Astrocyte of the hippocampus (primary cell): ENCODE measurements at regions not wholly inside any gene's neighbourhood (a gene's known extent, or its start where the extent isn't known, plus 50 kb on each side); places are given as distances from the start of the nearest gene placed in this dataset.

Source experiments
- DNase-seq: peaks from one replicate; pipeline ENCODE4 v3.0.0; 2011; ENCODE audit warnings: low read depth, low spot score

DNA sequence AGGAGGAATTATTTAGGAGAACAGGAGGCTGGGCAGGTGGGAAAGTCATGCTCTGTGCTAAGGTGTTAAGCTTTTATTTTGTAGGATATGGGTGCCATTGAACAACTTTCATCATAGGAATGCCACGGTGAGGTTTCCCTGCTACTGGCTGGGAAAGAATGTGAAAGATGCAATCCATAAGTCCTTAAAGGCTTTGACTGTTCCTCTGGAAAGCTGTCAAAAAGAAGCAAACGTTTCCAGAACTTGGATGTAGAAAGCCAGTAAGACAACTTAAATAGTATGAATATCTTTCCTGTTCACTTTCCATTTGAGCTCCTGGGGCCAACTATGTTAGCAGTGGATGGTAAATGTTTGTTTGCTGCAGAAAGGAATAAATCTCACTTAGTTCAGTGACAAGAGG, 574.4 kb downstream of the RNF144B start:
- no peak for DNase-seq

- no peak for DNase-seq
Observed at GRCh38 chr6:18962361-18962905, 575.3 kb downstream of the RNF144B start.

DNA sequence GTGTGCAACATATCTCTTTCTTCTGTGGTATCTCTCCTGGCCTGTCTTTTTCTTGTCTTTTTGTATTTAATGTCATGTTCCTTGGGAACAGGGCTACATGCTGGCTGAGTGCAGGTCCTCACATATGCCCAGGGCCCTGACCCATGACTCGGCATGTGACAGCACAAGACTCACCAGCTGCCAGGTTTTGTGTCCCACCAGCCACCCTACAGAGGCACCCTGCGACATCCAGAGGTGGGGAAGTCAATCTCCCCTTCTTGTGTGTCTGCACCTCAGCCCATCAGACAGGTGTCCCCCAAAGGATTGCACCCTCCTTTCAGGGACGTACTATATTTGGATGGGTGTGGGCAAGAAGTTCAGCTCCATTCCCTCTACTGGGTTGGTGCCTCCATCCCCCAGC, 576.3 kb downstream of the RNF144B start:
- DNase-seq, result no peak

GRCh38 chr6:18973251-18973650, 586.1 kb downstream of the RNF144B start:
- DNase-seq, result peak; percentile 28

GRCh38 chr6:18976091-18976490, 588.9 kb downstream of the RNF144B start:
- DNase-seq, result no peak

DNA sequence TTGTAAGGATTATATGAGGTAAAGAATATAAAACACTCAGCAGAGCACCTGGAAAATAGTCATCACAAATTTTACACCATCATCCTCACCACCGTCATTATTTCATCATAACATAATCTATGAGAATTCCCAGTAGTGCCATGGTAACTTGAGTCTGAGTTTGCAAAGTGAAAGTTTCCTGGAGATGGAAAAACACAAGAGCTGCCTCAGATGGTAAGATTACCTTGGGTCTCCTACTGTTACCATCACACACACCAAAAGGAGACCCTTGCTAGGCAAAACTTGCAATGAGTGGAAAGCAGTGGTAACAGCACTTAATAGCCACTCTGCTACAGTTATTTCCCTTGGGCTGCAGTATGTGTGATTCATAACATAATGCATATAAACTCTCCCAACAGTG, 589.8 kb downstream of the RNF144B start:
- DNase-seq, result no peak

- peak; percentile 85 for DNase-seq
Observed at GRCh38 chr6:18978337-18979128, 591.4 kb downstream of the RNF144B start.

DNA sequence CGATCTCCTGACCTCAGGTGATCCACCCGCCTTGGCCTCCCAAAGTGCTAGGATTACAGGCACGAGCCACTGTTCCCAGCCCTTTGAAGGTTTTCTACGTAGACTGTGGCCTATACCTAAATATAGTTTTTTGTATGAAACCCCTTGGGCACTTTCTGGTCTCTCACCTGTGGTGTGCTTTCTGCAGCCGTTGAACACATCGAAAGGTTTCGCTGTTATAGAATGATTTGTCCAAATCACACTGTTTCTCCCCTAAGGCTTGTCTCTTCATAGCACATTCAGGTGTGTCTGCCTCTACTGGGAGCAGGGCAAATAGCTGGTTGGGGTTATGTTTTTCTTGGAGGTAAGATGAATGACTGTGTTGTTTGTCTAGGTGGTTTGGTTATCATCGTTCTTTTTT, 597.9 kb downstream of the RNF144B start:
- DNase-seq, result no peak

GRCh38 chr6:18985996-18986395, 598.8 kb downstream of the RNF144B start:
- no peak for DNase-seq

- no peak for DNase-seq
Observed at GRCh38 chr6:18988636-18989035, 601.5 kb downstream of the RNF144B start.

DNA sequence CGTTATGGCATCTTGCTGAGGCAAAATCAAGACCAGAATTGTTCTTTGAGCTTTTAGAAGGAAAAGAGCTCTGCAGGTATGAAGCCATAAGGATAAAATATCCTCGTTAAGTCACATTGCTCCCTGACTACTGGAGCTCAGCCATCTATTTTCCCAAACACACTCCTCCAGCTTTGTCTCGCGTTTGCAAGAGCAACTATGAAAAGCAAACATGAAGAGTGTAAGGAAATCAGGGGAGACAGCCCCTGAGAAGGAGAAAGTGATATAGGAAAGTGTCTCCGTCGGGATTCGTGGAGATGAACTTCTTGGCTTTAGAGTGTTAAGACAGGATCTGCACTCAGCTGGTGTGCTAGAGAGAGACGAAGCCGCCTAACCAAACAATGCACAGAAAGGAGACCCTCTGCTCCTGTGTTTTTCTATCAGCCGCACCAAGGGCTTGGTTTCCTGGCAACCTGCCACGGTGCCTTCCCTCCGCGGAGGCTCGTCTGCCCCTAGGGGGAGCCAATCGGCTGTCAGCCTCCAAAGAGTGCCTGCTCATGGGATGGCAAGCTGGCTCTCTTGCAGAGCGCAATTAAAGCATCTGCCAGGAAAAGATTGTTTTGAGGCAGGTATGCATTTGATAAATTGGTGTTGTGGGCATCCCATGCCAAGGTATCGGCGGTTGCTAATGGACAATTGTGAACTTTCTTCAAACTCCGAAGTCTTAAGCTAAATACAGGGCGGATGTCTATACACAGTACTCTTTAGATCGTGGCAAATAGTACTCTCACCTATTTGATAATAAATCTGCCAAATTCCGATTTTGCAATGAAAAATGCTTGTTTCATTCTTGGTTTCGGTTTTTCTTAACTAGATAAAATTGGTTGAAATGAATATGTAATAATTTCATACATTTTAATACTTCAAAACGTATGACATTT, 603.2 kb downstream of the RNF144B start:
- peak; percentile 74 for DNase-seq

DNA sequence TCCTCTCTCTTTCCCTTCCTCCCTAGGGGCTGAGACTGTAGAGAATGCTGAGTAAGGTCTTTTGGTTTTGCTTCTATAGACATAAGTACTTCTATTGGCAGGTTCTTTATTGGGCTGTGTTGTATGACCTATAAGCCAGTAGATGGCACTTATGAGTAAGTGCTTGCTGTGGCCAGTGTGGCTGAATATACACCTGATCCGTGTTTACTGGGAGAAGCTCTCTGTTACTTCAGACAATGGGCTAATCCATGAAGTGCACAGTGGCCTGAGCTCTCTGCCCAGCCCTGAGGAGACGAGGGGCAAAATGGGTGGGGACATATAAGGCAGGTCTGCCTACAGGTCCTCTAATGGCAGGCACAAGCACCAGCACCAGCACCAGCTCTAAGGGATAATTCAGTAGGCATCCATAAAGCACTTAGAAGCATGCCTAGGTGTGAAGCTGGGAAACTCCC, 610.3 kb downstream of the RNF144B start:
- DNase-seq, result peak; percentile 64

DNA sequence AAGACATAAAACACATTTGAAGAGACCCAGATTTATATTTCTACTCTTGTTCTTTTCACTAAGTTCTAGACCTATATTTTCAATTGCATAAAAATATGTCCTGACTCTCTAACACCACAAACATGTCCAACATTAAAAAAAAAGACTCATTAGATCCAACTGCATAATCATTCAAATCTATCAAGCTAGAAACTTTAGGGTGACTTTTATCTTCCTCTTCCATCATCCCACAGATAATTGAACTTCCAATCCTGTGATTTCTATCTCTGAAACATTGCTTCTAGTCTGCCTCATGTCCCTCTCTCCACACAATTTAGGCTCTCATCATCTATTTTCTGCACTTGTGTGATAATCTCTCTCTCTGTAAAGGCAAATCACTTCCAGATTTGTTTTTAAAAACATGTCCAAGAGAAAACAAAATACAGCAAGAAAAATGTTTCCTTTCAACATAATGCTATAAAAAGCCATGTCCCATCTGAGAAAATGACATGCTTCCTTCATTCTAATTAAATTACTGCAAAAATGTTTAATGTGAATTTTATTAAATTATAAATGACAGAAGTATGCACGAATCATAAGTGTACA, 615.9 kb downstream of the RNF144B start:
- no peak for DNase-seq

DNA sequence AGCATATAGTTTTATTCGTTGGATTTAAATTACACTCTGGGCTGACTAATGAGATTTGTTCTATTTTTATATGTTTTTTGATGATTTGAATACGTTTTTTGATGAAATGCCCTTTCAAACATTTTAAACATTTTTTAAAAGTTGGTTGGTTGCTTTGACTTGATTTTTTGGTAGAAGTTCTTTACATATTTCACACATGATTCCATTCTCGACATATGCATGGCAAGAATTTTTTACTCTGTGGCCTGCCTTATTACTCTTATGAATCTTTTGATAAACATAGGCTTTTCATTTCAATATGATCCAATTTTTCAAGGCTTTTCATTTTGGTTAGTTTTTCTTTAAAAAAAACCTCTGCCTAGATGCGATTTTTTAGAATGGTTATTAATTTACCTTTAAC, 617.0 kb downstream of the RNF144B start:
- DNase-seq, result no peak

DNA sequence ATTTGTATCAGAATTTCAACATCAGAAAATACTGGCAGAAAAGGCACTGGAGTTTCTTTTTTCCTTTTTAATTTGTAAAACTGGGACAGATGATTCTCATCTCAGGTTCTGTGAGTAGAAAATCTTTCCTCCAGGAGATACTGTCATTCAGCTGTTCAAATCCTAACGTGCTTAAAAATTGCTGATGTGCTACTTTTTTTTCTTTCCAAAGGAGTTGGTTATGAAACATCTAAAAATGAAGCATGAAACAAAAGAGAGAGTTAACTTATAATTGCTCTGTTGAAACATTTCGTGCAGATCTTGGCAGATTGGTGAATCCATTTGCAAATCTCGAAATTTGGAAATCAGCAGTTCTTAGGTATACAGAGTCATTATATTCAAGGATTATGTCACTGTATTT, 622.6 kb downstream of the RNF144B start:
- DNase-seq, result no peak

- DNase-seq, result no peak
Observed at GRCh38 chr6:19013026-19013705, 626.0 kb downstream of the RNF144B start.

DNA sequence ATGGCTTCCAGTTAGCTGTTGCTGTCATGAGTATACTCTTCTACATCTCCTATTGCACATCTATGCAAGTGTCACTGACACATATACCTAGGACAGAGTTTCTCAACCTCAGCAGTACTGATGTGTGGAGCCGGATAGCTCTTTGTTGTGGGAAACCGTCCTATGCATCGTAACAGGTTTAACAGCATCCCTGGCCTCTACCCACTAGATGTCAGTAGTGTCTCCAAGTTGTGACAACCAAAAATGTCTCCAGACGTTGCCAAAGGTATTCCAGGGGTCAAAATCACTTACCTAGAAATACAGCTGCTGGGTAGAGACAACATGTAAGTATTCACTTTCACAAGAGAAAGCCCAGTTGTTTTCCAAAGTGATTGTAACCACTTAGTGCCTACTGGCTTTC, 637.6 kb downstream of the RNF144B start:
- peak; percentile 75 for DNase-seq

- no peak for DNase-seq
Observed at GRCh38 chr6:19028201-19028600, 641.1 kb downstream of the RNF144B start.

DNA sequence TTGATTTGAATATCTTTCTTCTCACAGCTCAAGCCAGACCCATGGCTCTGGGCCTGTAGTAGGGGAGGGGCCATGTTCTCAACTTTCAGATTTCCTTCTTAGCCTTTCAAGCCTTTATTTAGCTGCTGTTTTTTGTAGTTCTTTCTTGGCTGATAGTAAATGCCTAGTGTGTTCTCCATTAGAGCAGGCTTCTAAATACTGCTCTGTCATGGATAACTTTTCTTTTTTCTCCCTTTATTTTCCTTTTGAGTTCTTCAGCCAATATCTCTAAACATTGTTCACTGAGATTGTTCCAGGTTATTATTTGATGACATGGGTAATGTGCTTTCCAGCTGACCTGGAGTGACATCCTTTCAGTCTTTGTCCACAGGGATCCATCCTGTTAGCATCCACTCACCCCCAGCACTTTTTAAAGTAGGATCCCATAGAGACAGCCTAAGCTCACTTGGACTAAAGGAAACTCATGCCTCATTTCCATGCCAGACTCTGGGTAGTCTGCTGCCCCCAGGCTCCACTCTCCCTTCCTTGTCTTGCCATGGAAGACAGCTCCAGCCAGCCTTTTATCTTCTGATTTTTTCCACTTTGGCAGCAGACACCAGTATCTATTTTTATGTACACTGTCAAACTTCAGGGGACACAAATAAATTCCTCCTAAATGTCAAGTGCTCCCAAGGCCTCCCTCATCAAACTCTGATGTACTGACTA, 645.6 kb downstream of the RNF144B start:
- peak; percentile 39 for DNase-seq

DNA sequence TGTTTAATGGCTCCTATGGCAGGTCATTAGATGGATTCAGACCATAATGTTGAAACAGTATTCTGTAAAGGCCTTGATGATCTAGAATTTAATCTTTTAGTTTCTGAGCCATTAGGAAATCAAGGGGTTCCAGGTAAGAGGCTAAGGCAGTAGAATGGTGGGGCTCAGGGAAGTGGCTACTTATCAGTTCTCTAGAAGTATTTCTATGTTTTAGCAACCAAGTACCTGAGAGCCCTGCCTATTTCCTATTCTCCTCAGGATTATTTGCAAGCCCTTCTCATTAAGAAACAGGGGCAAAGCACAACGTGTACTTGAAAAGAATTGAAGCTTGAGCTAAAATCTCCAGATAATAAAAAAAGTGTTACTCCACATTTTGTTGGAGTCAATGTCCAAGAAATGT, 646.5 kb downstream of the RNF144B start:
- no peak for DNase-seq

GRCh38 chr6:19034986-19035385, 647.8 kb downstream of the RNF144B start:
- no peak for DNase-seq
